ENCODE measurements at regions not wholly inside any gene's neighbourhood (a gene's known extent, or its start where the extent isn't known, plus 50 kb on each side); places are given as distances from the start of the nearest gene placed in this dataset.
"Not testable (repeated sequence)": the region's sequence is repeated elsewhere in the genome, so short reads cannot be mapped to it uniquely, and the experiment has no call there.

- no peak for DNase-seq
Observed at GRCh38 chr14:82878951-82879350, 1345.3 kb upstream of the SEL1L start.

GRCh38 chr14:82879949-82880535 is 1346.4 kb upstream of the SEL1L start:
- DNase-seq: no peak

DNA sequence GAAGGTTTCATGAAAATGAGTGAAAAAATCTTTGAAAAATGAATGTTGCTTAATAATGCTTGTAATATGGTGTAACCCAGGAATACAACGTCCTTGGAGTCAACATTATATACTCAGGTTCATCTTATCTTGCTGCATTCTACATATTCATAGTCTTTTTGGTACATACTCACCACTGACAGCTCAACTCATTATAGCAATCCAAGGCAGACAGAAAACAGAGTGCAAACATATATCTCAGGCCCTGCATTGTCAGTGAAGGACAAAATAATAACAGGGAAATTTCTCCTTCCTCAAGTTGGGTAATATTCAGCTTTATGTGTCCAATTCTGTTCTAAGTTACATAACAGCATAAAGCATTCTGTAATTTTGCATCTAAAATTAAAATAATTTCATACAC is 1353.0 kb upstream of the SEL1L start:
- DNase-seq: no peak

DNA sequence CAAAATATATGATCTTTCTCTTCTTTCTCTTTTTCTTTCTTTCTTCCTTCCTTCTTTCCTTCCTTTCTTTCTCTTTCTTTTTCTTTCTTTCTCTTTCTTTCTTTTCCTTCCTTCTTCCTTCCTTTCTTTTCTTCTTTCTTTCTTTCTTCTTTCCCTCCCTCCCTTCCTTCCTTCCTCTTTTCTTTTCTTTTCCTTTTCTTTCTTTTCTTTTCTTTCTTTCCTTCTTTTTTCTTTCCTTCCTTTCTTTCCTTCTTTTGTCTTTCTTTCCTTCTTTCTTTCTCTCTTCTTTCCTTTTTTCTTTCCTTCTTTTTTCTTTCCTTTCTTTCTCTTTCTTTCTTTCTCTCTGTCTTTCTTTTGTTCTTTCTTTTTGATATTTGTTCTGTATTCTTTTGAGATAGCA is 1356.0 kb upstream of the SEL1L start:
- no peak for DNase-seq

GRCh38 chr14:82896476-82896875 is 1362.8 kb upstream of the SEL1L start:
- DNase-seq: no peak

- DNase-seq: no peak
Observed at GRCh38 chr14:82897469-82898308, 1364.0 kb upstream of the SEL1L start.

GRCh38 chr14:82905762-82906161 is 1372.1 kb upstream of the SEL1L start:
- no peak for DNase-seq

GRCh38 chr14:82911930-82912329 is 1378.3 kb upstream of the SEL1L start:
- no peak for DNase-seq

DNA sequence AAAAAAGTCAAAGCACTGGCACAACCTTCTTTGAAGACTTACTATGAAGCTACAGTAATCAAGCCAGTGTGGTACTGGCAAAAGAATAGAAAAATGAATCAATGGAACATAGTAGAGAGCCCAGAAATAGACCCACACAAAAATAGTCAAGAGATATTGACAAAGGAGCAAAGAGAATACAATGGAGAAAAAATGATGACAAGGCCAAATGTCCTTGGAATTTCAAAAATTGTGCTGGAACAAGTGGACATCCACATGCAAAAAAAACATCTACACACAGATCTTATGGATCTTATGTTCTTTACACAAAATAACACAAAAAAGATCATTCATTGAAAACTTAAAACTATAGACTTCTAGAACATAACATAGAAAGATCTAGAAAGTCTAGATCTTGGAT is 1379.7 kb upstream of the SEL1L start:
- DNase-seq: no peak

DNA sequence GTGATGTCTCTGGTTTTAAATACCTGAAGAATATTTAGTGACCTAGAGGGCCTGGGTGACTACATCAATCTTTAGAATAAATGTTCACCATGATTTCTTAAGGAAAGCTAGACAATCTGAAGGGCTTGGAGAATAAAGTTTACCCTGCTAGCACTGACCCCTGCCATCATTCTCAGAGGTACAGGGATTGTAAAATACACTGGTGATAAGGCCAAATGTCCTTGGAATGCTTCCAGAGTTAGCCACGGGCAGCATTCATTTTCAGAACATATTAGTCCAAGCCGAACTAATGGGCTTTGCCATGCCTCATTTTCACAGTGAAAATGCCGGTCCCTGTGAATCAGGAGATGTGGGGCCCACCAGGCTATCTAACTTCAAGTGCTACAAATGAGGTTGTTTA is 1381.7 kb upstream of the SEL1L start:
- DNase-seq: no peak

GRCh38 chr14:82935691-82936090 is 1402.0 kb upstream of the SEL1L start:
- DNase-seq: no peak

DNA sequence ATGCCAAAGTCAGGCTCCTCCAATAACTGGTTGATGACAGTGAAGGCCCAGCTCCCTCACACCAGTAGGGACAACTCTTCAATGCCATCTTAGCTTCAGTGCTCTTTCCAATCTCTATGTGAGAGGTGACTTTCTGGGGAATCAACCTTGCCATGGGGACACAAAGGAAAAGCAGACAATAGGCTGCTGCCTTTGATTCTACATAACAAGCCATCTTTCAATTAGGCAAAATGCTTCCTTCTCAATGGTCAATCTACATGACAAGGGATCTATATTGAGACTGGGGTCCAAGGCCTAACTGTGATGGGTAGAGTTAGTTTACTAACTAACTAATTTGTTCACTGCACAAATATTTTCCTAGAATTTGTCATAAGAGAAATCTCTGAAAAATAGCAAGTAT is 1417.5 kb upstream of the SEL1L start:
- no peak for DNase-seq

DNA sequence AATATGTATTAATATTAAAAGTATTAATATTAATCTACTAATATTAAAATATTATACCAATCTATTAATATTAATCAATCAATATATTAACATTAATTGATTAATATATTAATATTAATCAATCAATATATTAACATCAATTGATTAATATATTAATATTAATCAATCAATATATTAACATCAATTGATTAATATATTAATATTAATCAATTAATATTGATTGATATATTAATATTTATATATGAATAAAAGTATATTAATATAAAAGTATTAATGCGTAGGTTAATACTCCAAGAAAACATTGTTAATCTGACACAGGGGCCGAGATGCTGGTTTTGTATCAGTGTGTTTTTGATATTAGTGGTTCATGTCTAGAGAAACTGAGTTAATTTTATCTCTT is 1430.1 kb upstream of the SEL1L start:
- DNase-seq: no peak

DNA sequence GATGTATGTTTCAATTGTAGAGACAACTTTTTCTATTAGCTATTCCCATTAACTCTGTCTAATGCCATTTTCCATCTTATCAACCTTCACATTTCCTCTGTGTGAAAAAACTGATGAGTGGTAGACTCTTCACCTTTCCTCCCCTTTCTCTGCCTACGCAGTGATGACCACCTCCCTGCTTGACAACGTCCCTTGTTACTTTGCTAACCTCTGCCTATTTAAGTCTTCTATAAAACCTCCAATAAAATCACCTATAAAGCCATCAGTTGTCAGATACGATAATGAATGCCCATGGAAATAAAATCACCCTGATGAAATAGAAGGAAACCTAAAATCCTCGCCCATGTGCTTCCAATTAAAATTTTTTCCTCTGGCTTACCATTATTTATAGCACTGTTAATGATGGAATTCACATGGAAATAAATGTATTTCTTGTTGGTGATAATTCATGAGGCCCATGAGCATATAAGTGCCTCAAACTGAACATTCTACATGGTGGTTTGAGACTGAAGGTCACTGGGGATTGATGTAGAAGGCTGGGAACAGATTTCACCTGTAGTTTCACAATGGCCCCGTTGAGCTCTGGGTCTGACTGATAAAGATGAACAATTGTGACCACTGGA is 1454.0 kb upstream of the SEL1L start:
- no peak for DNase-seq

- not testable (repeated sequence) for DNase-seq
Observed at GRCh38 chr14:82994547-82994946, 1460.9 kb upstream of the SEL1L start.

GRCh38 chr14:82999802-83000201 is 1466.1 kb upstream of the SEL1L start:
- no peak for DNase-seq

DNA sequence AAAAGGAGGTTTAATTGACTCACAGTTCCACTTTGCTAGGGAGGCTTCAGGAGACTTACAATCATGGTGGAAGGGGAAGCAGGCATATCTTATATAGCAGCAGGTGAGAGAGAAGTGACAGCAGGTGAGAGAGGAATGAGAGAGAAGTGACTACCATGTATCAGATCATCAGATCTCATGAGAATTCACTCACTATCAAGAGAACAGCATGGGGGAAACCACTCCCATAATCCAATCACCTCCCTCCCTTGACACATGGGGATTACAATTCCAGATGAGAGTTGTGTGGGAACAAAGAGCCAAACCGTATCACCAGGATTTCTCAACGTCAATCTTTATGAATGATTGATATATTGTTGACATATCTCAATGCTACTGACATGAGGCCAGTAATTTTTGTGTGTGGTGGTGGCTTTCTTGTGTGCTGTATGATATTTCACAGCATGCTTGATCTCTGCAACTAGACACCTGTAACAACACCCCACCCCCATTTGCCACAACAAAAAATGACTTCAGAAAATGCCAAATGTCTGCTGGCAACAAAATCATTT is 1470.9 kb upstream of the SEL1L start:
- no peak for DNase-seq

- no peak for DNase-seq
Observed at GRCh38 chr14:83006121-83006670, 1472.5 kb upstream of the SEL1L start.

- not testable (repeated sequence) for DNase-seq
Observed at GRCh38 chr14:83007052-83007451, 1473.4 kb upstream of the SEL1L start.

- DNase-seq: no peak
Observed at GRCh38 chr14:83007641-83008225, 1474.1 kb upstream of the SEL1L start.

DNA sequence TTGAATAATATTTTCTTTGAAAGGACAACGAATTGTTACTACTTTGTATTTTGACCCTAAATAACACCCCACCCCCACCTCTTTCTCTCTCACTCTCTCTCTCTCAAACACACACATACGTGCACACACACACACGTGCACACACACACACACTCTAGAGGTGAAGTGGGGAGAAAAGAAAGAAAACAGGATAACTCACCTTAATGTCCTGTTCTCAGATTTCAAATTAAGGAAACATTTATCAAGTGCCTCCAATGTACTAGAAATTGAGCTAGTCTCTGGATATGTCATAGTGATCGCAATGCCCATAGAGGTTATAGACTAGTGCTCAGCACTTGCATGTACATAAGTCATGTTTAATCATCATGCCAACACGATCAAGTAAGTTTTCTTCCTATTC is 1483.6 kb upstream of the SEL1L start:
- DNase-seq: no peak

DNA sequence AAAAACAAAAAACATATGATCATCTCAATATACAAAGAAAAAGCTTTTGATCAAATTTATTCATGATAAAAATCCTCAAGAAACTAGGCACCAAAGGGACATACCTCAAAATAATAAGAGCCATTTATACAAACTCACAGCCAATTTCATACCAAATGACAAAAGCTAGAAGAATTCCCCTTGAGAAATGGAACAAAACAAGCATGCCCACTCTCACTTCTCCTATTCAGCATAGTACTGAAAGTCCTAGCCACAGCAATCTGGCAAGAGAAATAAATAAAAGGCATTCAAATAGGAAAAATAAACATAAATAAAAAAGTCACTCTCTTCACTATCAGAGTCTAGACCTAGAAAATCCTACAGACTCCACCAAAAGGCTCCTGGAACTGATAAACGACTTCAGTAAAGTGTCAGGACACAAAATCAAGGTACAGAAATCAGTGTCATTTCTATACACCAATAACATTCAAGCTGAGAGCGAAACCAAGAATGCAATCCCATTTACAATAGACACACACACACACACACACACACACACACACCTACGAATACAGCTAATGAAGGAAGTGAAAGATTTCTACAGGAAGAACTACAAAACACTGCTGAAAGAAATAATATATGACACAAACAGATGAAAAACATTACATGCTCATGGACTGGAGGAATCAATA is 1486.2 kb upstream of the SEL1L start:
- no peak for DNase-seq

GRCh38 chr14:83021323-83021722 is 1487.7 kb upstream of the SEL1L start:
- DNase-seq: no peak
